ENCODE measurements at regions not wholly inside any gene's neighbourhood (a gene's known extent, or its start where the extent isn't known, plus 50 kb on each side); places are given as distances from the start of the nearest gene placed in this dataset.

DNA sequence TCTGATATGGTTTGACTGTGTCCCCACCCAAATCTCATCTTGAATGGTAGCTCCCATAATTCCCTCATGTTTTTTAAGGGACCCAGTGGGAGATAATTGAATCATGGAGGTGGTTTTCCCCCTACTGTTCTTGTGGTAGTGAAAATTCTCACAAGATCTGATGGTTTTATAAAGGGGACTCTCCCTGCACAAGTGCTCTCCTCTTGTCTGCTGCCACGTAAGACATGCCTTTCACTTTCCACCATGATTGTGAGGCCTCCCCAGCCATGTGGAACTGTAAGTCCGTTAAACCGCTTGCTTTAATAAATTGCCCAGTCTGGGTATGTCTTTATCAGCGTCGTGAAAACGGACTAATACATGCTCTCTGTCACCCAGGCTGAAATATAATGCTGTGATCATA is 200.9 kb upstream of the SLIT2 start:
- in situ Hi-C loops (cut with MboI) = no loop called here
- ChIA-PET SMC1A (ENCODE audit: uncharacterized antibody, unreplicated experiment) (no interaction called here), CTCF (no interaction called here), RAD21 (ENCODE audit: unreplicated experiment) (no interaction called here), POLR2A (no interaction called here)
- no peaks in the 10 kb centered on the region for H3K36me3 ChIP-seq (ENCODE audit: control insufficient read depth in 2 of 2, insufficient read depth in 2 of 2, low read length in 1 of 2)
- H3K4me1 ChIP-seq (ENCODE audit: control insufficient read depth, insufficient read depth, low read length) = no peaks in the 10 kb centered on the region
- H2AFZ ChIP-seq (ENCODE audit: control insufficient read depth, low read depth, low read length) = no peak overlapping the region
- FAIRE-seq (no peak), ATAC-seq (no peak), DNase-seq (ENCODE audit: low read depth, low spot score) (no peak)
- BruUV-seq (replicated peaks) = no TSS peak
- H4K20me1 ChIP-seq (ENCODE audit: control insufficient read depth, insufficient read depth) = no peaks in the 10 kb centered on the region
- no peak overlapping the region for H3K4me3 ChIP-seq
- TF ChIP-seq, protein P1, sequence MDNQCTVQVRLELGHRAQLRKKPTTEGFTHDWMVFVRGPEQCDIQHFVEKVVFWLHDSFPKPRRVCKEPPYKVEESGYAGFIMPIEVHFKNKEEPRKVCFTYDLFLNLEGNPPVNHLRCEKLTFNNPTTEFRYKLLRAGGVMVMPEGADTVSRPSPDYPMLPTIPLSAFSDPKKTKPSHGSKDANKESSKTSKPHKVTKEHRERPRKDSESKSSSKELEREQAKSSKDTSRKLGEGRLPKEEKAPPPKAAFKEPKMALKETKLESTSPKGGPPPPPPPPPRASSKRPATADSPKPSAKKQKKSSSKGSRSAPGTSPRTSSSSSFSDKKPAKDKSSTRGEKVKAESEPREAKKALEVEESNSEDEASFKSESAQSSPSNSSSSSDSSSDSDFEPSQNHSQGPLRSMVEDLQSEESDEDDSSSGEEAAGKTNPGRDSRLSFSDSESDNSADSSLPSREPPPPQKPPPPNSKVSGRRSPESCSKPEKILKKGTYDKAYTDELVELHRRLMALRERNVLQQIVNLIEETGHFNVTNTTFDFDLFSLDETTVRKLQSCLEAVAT (IDR thresholded peaks at IDR 0.05) = no peak
- H3K9me3 ChIP-seq (replicated peaks; ENCODE audit: control insufficient read depth, insufficient read depth, low read length) = no peaks in the 10 kb centered on the region
- H3K27me3 ChIP-seq (replicated peaks in 1 of 2; ENCODE audit: control insufficient read depth in 2 of 2, insufficient read depth in 2 of 2, low read length in 1 of 2) = no peaks in the 10 kb centered on the region
- H3K27ac ChIP-seq (ENCODE audit: control insufficient read depth, insufficient read depth) = no peak overlapping the region
- H3K79me2 ChIP-seq (ENCODE audit: control insufficient read depth, insufficient read depth, low read length) = no peaks in the 10 kb centered on the region
- intact Hi-C loops (cut with micrococcal nuclease; ENCODE audit: unreplicated experiment) = no loop called here
- H3K9ac ChIP-seq (ENCODE audit: control insufficient read depth, insufficient read depth, low read length) = no peak overlapping the region
- 14% methylated on average over 6 of the region's 6 CpGs for WGBS (ENCODE audit: insufficient coverage, insufficient replicate concordance, low lambda C conversion rate, missing lambda C conversion rate)
- no peak overlapping the region for H3K4me2 ChIP-seq (ENCODE audit: control insufficient read depth, insufficient read depth)

DNA sequence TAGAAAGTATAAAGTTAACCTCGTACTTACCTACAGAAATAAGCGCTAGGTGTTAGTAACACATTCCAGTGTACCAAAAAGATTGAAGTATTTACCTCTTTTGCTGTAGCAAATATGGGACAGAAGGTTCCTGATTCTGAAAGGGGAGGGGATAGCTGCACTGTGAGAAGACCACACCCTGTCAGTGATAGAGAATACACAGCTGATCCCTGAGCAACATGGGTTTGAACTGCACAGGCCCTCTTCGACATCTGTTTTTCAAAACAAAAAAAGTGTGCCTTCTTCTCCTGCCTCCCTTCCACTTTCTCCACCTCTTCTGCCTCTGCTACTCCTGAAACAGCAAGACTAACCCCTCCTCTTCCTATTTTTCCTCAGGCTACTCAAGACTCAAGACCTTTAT is 201.8 kb upstream of the SLIT2 start:
- in situ Hi-C loops (cut with MboI) (no loop called here), intact Hi-C loops (cut with micrococcal nuclease; ENCODE audit: unreplicated experiment) (no loop called here)
- Histone ChIP-seq H3K79me2 (ENCODE audit: control insufficient read depth, insufficient read depth, low read length) (no peaks in the 10 kb centered on the region), H3K4me1 (ENCODE audit: control insufficient read depth, insufficient read depth, low read length) (no peaks in the 10 kb centered on the region), H4K20me1 (ENCODE audit: control insufficient read depth, insufficient read depth) (no peaks in the 10 kb centered on the region), H3K27me3 (replicated peaks in 1 of 2; ENCODE audit: control insufficient read depth in 2 of 2, insufficient read depth in 2 of 2, low read length in 1 of 2) (no peaks in the 10 kb centered on the region), H3K36me3 (ENCODE audit: control insufficient read depth in 2 of 2, insufficient read depth in 2 of 2, low read length in 1 of 2) (no peaks in the 10 kb centered on the region), H3K27ac (ENCODE audit: control insufficient read depth, insufficient read depth) (no peak overlapping the region), H3K4me2 (ENCODE audit: control insufficient read depth, insufficient read depth) (no peak overlapping the region), H3K4me3 (no peak overlapping the region), H2AFZ (ENCODE audit: control insufficient read depth, low read depth, low read length) (no peak overlapping the region), H3K9ac (ENCODE audit: control insufficient read depth, insufficient read depth, low read length) (no peak overlapping the region), H3K9me3 (replicated peaks; ENCODE audit: control insufficient read depth, insufficient read depth, low read length) (no peaks in the 10 kb centered on the region)
- SMC1A ChIA-PET (ENCODE audit: uncharacterized antibody, unreplicated experiment) = no interaction called here
- CTCF ChIA-PET = no interaction called here
- FAIRE-seq (no peak), ATAC-seq (no peak), DNase-seq (ENCODE audit: low read depth, low spot score) (no peak)
- RAD21 ChIA-PET (ENCODE audit: unreplicated experiment) = no interaction called here
- WGBS (ENCODE audit: insufficient coverage, insufficient replicate concordance, low lambda C conversion rate, missing lambda C conversion rate) = 26% methylated on average over 3 of the region's 3 CpGs
- no TSS peak for BruUV-seq (replicated peaks)
- POLR2A ChIA-PET = no interaction called here
- TF ChIP-seq IKZF1 (conservative IDR thresholded peaks at IDR 0.05) = no peak
- TF ChIP-seq ZNF24 (IDR thresholded peaks at IDR 0.05) = no peak
- TF ChIP-seq, protein P2, sequence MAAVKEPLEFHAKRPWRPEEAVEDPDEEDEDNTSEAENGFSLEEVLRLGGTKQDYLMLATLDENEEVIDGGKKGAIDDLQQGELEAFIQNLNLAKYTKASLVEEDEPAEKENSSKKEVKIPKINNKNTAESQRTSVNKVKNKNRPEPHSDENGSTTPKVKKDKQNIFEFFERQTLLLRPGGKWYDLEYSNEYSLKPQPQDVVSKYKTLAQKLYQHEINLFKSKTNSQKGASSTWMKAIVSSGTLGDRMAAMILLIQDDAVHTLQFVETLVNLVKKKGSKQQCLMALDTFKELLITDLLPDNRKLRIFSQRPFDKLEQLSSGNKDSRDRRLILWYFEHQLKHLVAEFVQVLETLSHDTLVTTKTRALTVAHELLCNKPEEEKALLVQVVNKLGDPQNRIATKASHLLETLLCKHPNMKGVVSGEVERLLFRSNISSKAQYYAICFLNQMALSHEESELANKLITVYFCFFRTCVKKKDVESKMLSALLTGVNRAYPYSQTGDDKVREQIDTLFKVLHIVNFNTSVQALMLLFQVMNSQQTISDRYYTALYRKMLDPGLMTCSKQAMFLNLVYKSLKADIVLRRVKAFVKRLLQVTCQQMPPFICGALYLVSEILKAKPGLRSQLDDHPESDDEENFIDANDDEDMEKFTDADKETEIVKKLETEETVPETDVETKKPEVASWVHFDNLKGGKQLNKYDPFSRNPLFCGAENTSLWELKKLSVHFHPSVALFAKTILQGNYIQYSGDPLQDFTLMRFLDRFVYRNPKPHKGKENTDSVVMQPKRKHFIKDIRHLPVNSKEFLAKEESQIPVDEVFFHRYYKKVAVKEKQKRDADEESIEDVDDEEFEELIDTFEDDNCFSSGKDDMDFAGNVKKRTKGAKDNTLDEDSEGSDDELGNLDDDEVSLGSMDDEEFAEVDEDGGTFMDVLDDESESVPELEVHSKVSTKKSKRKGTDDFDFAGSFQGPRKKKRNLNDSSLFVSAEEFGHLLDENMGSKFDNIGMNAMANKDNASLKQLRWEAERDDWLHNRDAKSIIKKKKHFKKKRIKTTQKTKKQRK (IDR thresholded peaks at IDR 0.05; ENCODE audit: low read depth, low read length) = no peak
- TF ChIP-seq, protein P3, sequence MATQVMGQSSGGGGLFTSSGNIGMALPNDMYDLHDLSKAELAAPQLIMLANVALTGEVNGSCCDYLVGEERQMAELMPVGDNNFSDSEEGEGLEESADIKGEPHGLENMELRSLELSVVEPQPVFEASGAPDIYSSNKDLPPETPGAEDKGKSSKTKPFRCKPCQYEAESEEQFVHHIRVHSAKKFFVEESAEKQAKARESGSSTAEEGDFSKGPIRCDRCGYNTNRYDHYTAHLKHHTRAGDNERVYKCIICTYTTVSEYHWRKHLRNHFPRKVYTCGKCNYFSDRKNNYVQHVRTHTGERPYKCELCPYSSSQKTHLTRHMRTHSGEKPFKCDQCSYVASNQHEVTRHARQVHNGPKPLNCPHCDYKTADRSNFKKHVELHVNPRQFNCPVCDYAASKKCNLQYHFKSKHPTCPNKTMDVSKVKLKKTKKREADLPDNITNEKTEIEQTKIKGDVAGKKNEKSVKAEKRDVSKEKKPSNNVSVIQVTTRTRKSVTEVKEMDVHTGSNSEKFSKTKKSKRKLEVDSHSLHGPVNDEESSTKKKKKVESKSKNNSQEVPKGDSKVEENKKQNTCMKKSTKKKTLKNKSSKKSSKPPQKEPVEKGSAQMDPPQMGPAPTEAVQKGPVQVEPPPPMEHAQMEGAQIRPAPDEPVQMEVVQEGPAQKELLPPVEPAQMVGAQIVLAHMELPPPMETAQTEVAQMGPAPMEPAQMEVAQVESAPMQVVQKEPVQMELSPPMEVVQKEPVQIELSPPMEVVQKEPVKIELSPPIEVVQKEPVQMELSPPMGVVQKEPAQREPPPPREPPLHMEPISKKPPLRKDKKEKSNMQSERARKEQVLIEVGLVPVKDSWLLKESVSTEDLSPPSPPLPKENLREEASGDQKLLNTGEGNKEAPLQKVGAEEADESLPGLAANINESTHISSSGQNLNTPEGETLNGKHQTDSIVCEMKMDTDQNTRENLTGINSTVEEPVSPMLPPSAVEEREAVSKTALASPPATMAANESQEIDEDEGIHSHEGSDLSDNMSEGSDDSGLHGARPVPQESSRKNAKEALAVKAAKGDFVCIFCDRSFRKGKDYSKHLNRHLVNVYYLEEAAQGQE (IDR thresholded peaks at IDR 0.05; ENCODE audit: low read depth, low read length) = no peak
- TF ChIP-seq, protein P4, sequence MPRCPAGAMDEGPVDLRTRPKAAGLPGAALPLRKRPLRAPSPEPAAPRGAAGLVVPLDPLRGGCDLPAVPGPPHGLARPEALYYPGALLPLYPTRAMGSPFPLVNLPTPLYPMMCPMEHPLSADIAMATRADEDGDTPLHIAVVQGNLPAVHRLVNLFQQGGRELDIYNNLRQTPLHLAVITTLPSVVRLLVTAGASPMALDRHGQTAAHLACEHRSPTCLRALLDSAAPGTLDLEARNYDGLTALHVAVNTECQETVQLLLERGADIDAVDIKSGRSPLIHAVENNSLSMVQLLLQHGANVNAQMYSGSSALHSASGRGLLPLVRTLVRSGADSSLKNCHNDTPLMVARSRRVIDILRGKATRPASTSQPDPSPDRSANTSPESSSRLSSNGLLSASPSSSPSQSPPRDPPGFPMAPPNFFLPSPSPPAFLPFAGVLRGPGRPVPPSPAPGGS (IDR thresholded peaks at IDR 0.05; ENCODE audit: borderline replicate concordance, insufficient read depth, low read depth, low read length, poor library complexity, severe bottlenecking) = no peak
- TF ChIP-seq ZBED1 (IDR thresholded peaks at IDR 0.05; ENCODE audit: borderline replicate concordance) = no peak
- no peak for TF ChIP-seq MYC (IDR thresholded peaks at IDR 0.05; ENCODE audit: insufficient read depth, insufficient read length, insufficient replicate concordance, low read length, severe bottlenecking)

Data from GM12878 (cell line).